ENCODE measurements at regions not wholly inside any gene's neighbourhood (a gene's known extent, or its start where the extent isn't known, plus 50 kb on each side); places are given as distances from the start of the nearest gene placed in this dataset.

DNA sequence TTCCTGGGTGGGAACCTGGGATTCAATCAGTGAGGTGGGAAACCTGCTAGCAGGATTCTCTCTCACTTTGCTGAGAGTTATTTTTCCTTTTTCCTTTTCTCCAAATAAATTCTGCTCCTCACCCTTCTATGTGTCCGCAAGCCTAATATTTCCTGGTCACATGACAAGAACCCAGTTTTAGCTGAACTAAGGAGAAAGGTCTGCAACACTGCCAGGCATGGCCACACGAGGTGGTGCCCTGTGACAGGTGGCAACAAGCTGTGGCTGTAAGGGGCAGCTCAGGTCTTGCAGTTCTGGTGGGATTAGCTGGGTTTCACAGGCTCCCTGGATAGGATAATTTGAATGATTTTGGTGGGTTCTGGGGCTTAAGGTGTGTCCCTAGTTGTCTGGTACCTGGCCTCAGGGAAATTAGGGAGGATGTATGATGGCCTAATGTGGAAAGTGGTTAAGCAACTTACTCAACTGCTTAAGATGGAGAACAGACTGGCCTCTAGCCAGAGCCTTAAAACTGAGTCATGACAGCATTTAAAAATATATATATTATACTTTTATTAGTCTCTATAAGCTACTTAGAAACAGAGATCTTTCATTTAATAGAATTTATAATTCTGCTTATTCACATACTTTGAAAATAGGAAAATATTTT, 215.0 kb downstream of the IL15 start (continued):
- TF ChIP-seq AFF1 (IDR thresholded peaks at IDR 0.05; ENCODE audit: low read depth in 1 of 2, partially characterized antibody in 2 of 2) (no peak), NFRKB (IDR thresholded peaks at IDR 0.05; ENCODE audit: low read depth) (no peak)

GRCh38 chr4:141853091-141853764, 216.8 kb downstream of the IL15 start:
- POLR2A ChIA-PET, result no interaction called here
- Histone ChIP-seq H3K27ac (ENCODE audit: extremely low read depth, low read depth, low read length) (no peak overlapping the region), H3K36me3 (ENCODE audit: control insufficient read depth, insufficient read depth, low read length) (no peaks in the 10 kb centered on the region), H3K9me1 (ENCODE audit: control insufficient read depth, insufficient read depth, low read length) (no peaks in the 10 kb centered on the region), H3K27me3 (ENCODE audit: control insufficient read depth in 2 of 2, insufficient read depth in 2 of 2, low read length in 2 of 2) (no peaks in the 10 kb centered on the region), H3K4me3 (no peak overlapping the region), H3K79me2 (ENCODE audit: control insufficient read depth, insufficient read depth, low read length) (no peaks in the 10 kb centered on the region), H2AFZ (ENCODE audit: low read depth, low read length) (no peak overlapping the region), H3K9ac (ENCODE audit: insufficient read depth in 1 of 2, low read depth in 2 of 2, low read length in 2 of 2) (no peak overlapping the region), H4K20me1 (replicated peaks; ENCODE audit: control insufficient read depth, insufficient read depth, low read length) (no peaks in the 10 kb centered on the region), H3K9me3 (replicated peaks; ENCODE audit: control insufficient read depth, insufficient read depth, low read depth, low read length) (no peaks in the 10 kb centered on the region), H3K4me1 (replicated peaks in 1 of 2; ENCODE audit: control insufficient read depth in 2 of 2, insufficient read depth in 2 of 2, low read length in 2 of 2) (no peaks in the 10 kb centered on the region), H3K4me2 (ENCODE audit: insufficient read depth, low read length) (no peak overlapping the region)
- intact Hi-C loops (cut with micrococcal nuclease), result no loop called here
- no TSS peak for BruUV-seq (replicated peaks)
- no peak for FAIRE-seq
- whole genome bisulfite sequencing (ENCODE audit: insufficient coverage, low coverage, missing lambda C conversion rate), result 2% methylated on average over 11 of the region's 12 CpGs
- ATAC-seq, result no peak
- in situ Hi-C loops (cut with MboI), result no loop called here
- CTCF ChIA-PET (ENCODE audit: low intra/inter-chr PET ratio), result no interaction called here
- no peak for DNase-seq (ENCODE audit: extremely low read depth in 1 of 4, low spot score in 3 of 4)
- TF ChIP-seq SNRNP70 (optimal IDR thresholded peaks at IDR 0.05; ENCODE audit: low read depth, low read length) (no peak), CCAR2 (IDR thresholded peaks at IDR 0.05; ENCODE audit: low read depth, low read length) (no peak), CBFB (CRISPR knock-in tag; IDR thresholded peaks at IDR 0.05) (no peak)
- TF ChIP-seq, protein P1, sequence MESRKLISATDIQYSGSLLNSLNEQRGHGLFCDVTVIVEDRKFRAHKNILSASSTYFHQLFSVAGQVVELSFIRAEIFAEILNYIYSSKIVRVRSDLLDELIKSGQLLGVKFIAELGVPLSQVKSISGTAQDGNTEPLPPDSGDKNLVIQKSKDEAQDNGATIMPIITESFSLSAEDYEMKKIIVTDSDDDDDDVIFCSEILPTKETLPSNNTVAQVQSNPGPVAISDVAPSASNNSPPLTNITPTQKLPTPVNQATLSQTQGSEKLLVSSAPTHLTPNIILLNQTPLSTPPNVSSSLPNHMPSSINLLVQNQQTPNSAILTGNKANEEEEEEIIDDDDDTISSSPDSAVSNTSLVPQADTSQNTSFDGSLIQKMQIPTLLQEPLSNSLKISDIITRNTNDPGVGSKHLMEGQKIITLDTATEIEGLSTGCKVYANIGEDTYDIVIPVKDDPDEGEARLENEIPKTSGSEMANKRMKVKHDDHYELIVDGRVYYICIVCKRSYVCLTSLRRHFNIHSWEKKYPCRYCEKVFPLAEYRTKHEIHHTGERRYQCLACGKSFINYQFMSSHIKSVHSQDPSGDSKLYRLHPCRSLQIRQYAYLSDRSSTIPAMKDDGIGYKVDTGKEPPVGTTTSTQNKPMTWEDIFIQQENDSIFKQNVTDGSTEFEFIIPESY (CRISPR knock-in tag; IDR thresholded peaks at IDR 0.05), result no peak
- TF ChIP-seq, protein P2, sequence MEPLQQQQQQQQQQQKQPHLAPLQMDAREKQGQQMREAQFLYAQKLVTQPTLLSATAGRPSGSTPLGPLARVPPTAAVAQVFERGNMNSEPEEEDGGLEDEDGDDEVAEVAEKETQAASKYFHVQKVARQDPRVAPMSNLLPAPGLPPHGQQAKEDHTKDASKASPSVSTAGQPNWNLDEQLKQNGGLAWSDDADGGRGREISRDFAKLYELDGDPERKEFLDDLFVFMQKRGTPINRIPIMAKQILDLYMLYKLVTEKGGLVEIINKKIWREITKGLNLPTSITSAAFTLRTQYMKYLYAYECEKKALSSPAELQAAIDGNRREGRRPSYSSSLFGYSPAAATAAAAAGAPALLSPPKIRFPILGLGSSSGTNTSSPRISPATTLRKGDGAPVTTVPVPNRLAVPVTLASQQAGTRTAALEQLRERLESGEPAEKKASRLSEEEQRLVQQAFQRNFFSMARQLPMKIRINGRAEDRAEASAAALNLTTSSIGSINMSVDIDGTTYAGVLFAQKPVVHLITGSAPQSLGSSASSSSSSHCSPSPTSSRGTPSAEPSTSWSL (CRISPR knock-in tag; IDR thresholded peaks at IDR 0.05; ENCODE audit: borderline replicate concordance), result no peak

Data from K562 (cell line).